ENCODE measurements at regions not wholly inside any gene's neighbourhood (a gene's known extent, or its start where the extent isn't known, plus 50 kb on each side); places are given as distances from the start of the nearest gene placed in this dataset.

GRCh38 chr5:142245786-142246185, 79.0 kb downstream of the SPRY4 start:
- Histone ChIP-seq H2AFZ (no peak overlapping the region), H3K4me3 (no peak overlapping the region), H3K36me3 (replicated peaks; ENCODE audit: insufficient read depth, low read depth) (no peaks in the 10 kb centered on the region), H3K27ac (peak overlapping the region; percentile 61), H3K79me2 (no peaks in the 10 kb centered on the region), H3K9me2 (replicated peaks; ENCODE audit: insufficient read depth) (no peaks in the 10 kb centered on the region), H3K4me1 (ENCODE audit: insufficient read depth) (peaks cover 7% of the 10 kb centered on the region), H3K4me2 (no peak overlapping the region), H3K27me3 (no peaks in the 10 kb centered on the region), H3K9me3 (ENCODE audit: low read depth) (no peaks in the 10 kb centered on the region), H4K20me1 (ENCODE audit: insufficient read depth, poor library complexity, severe bottlenecking) (no peaks in the 10 kb centered on the region)
- DNase-seq (ENCODE audit: low spot score) = no peak
- TF ChIP-seq CTCF (IDR thresholded peaks at IDR 0.05; ENCODE audit: poor library complexity) = no peak
- no peak for TF ChIP-seq EZH2phosphoT487 (IDR thresholded peaks at IDR 0.05; ENCODE audit: low read depth, severe bottlenecking, unreplicated experiment)
- TF ChIP-seq EZH2 (IDR thresholded peaks at IDR 0.05; ENCODE audit: borderline replicate concordance) = no peak
- WGBS (ENCODE audit: low lambda C conversion rate, missing lambda C conversion rate) = 76% methylated on average over 5 of the region's 5 CpGs

- no peak for DNase-seq (ENCODE audit: low spot score)
- Histone ChIP-seq H3K27ac (no peak overlapping the region), H2AFZ (no peak overlapping the region), H4K20me1 (ENCODE audit: insufficient read depth, poor library complexity, severe bottlenecking) (no peaks in the 10 kb centered on the region), H3K79me2 (no peaks in the 10 kb centered on the region), H3K9me2 (replicated peaks; ENCODE audit: insufficient read depth) (no peaks in the 10 kb centered on the region), H3K4me1 (ENCODE audit: insufficient read depth) (peaks cover 7% of the 10 kb centered on the region), H3K36me3 (replicated peaks; ENCODE audit: insufficient read depth, low read depth) (no peaks in the 10 kb centered on the region), H3K27me3 (no peaks in the 10 kb centered on the region), H3K4me2 (no peak overlapping the region), H3K9me3 (ENCODE audit: low read depth) (no peaks in the 10 kb centered on the region), H3K4me3 (no peak overlapping the region)
- 95% methylated on average over 1 of the region's 1 CpG for WGBS (ENCODE audit: low lambda C conversion rate, missing lambda C conversion rate)
- TF ChIP-seq EZH2 (IDR thresholded peaks at IDR 0.05; ENCODE audit: borderline replicate concordance) = no peak
- no peak for TF ChIP-seq EZH2phosphoT487 (IDR thresholded peaks at IDR 0.05; ENCODE audit: low read depth, severe bottlenecking, unreplicated experiment)
- no peak for TF ChIP-seq CTCF (IDR thresholded peaks at IDR 0.05; ENCODE audit: poor library complexity)
Measured at GRCh38 chr5:142244440-142244839, 80.4 kb downstream of the SPRY4 start.

- Histone ChIP-seq H3K9me2 (replicated peaks; ENCODE audit: insufficient read depth) (no peaks in the 10 kb centered on the region), H4K20me1 (ENCODE audit: insufficient read depth, poor library complexity, severe bottlenecking) (no peaks in the 10 kb centered on the region), H3K27ac (no peak overlapping the region), H3K79me2 (no peaks in the 10 kb centered on the region), H3K27me3 (no peaks in the 10 kb centered on the region), H3K9me3 (ENCODE audit: low read depth) (no peaks in the 10 kb centered on the region), H3K4me1 (ENCODE audit: insufficient read depth) (peaks cover 2% of the 10 kb centered on the region), H3K4me2 (no peak overlapping the region), H3K4me3 (no peak overlapping the region), H2AFZ (no peak overlapping the region), H3K36me3 (replicated peaks; ENCODE audit: insufficient read depth, low read depth) (no peaks in the 10 kb centered on the region)
- TF ChIP-seq EZH2 (IDR thresholded peaks at IDR 0.05; ENCODE audit: borderline replicate concordance) (no peak), CTCF (IDR thresholded peaks at IDR 0.05; ENCODE audit: poor library complexity) (no peak), EZH2phosphoT487 (IDR thresholded peaks at IDR 0.05; ENCODE audit: low read depth, severe bottlenecking, unreplicated experiment) (no peak)
- 83% methylated on average over 3 of the region's 3 CpGs for WGBS (ENCODE audit: low lambda C conversion rate, missing lambda C conversion rate)
- DNase-seq (ENCODE audit: low spot score) = no peak
Measured at GRCh38 chr5:142242272-142242671, 82.5 kb downstream of the SPRY4 start.
